Kidney (tissue), 13 donors: ENCODE measurements at regions not wholly inside any gene's neighbourhood (a gene's known extent, or its start where the extent isn't known, plus 50 kb on each side); places are given as distances from the start of the nearest gene placed in this dataset.

Experiments
- DNase-seq, 5 donors: peaks; one replicate each; pipeline ENCODE4 v3.0.0-alpha.2; 2013 to 2020
- FAIRE-seq: peaks from 2 replicates; lab custom pipeline; 2012; peaks lifted over from hg19 to GRCh38; lab: Jason Lieb, UNC
- H3K27ac ChIP-seq, 2 donors: one replicate each; pipeline ENCODE4 v1.7.0; 2013; ENCODE audit warnings: low read depth in 2 of 2, low read length in 2 of 2, inconsistent platforms in 1 of 2
- H3K27me3 ChIP-seq: one replicate; pipeline ENCODE4 v1.7.1; 2013; ENCODE audit warnings: low read length, inconsistent platforms; ENCODE audit not compliant: control insufficient read depth, insufficient read depth
- H3K36me3 ChIP-seq, 3 donors: one replicate each; pipeline versions ENCODE4 v1.7.0 to v1.7.1; 2013; ENCODE audit warnings: low read length in 3 of 3, control low read depth in 1 of 3, inconsistent platforms in 1 of 3; ENCODE audit not compliant: insufficient read depth in 3 of 3, control insufficient read depth in 2 of 3
- H3K4me1 ChIP-seq, 3 donors: one replicate each; pipeline versions ENCODE4 v1.7.0 to v1.7.1; 2013; ENCODE audit warnings: low read length in 3 of 3, inconsistent platforms in 1 of 3, low read depth in 1 of 3; ENCODE audit not compliant: control insufficient read depth in 2 of 3, insufficient read depth in 2 of 3
- H3K4me3 ChIP-seq, 3 donors: one replicate each; pipeline versions ENCODE4 v1.7.0 to v1.8.1; 2013; ENCODE audit warnings: low read length in 3 of 3, control low read depth in 1 of 3, inconsistent platforms in 1 of 3
- H3K9ac ChIP-seq, 3 donors: one replicate each; pipeline versions ENCODE4 v1.7.0 to v1.7.1; 2013; ENCODE audit warnings: low read length in 3 of 3, control low read depth in 1 of 3, inconsistent platforms in 1 of 3
- H3K9me3 ChIP-seq, 3 donors: one replicate each; pipeline versions ENCODE4 v1.7.0 to v1.7.1; 2013; ENCODE audit warnings: low read length in 3 of 3, control low read depth in 1 of 3, inconsistent platforms in 1 of 3; ENCODE audit not compliant: control insufficient read depth in 2 of 3, insufficient read depth in 1 of 3
- intact Hi-C: fragments of 100-400 bp; cut with DNase I; formaldehyde crosslinking; loops from one replicate; pipeline ENCODE4 v1.11.1; 2022
- TF ChIP-seq, protein P1 (sequence below): IDR thresholded peaks from 3 replicates; pipeline ENCODE4 v1.5.1; 2012; ENCODE audit warnings: mild to moderate bottlenecking, moderate library complexity, borderline replicate concordance; ENCODE audit not compliant: insufficient read depth; ENCODE audit errors: extremely low read depth
- donor health status: control.
- donor health status: control.
- donor health status: control.
- donor health status: control.
- donor health status: control.
- donor health status: DM: yes; HTN: yes; CAD: no.
- donor health status: Normal renal cell carcinoma (clear cell type).

DNA sequence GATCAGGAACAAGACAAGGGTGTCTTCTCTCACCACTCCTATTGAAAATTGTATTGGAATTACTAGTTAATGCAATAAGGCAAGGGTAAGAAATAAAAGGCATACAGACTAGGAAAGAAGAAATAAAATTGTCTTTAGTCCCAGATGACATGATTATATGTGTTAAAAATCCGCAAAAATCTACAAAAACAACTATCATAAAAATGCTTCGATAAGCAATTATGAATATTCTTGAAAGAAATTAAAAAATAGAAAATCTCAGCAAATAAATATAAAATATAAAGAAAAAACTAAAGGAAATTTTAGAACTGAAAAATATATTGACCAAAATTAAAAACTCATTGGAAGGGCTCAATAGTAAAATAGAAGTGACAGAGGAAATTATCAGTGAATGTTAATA lies 243.3 kb downstream of the ZNF674 start:
- Histone ChIP-seq H3K9ac (no peak overlapping the region), H3K27me3 (no peaks in the 10 kb centered on the region), H3K4me1 (no peaks in the 10 kb centered on the region), H3K36me3 (no peaks in the 10 kb centered on the region), H3K27ac (no peak overlapping the region), H3K9me3 (no peaks in the 10 kb centered on the region), H3K4me3 (no peak overlapping the region)
- intact Hi-C loops, result no loop called here
- no peak for DNase-seq
- peak; percentile 96 for FAIRE-seq
- TF ChIP-seq, protein P1, sequence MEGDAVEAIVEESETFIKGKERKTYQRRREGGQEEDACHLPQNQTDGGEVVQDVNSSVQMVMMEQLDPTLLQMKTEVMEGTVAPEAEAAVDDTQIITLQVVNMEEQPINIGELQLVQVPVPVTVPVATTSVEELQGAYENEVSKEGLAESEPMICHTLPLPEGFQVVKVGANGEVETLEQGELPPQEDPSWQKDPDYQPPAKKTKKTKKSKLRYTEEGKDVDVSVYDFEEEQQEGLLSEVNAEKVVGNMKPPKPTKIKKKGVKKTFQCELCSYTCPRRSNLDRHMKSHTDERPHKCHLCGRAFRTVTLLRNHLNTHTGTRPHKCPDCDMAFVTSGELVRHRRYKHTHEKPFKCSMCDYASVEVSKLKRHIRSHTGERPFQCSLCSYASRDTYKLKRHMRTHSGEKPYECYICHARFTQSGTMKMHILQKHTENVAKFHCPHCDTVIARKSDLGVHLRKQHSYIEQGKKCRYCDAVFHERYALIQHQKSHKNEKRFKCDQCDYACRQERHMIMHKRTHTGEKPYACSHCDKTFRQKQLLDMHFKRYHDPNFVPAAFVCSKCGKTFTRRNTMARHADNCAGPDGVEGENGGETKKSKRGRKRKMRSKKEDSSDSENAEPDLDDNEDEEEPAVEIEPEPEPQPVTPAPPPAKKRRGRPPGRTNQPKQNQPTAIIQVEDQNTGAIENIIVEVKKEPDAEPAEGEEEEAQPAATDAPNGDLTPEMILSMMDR, result no peak

DNA sequence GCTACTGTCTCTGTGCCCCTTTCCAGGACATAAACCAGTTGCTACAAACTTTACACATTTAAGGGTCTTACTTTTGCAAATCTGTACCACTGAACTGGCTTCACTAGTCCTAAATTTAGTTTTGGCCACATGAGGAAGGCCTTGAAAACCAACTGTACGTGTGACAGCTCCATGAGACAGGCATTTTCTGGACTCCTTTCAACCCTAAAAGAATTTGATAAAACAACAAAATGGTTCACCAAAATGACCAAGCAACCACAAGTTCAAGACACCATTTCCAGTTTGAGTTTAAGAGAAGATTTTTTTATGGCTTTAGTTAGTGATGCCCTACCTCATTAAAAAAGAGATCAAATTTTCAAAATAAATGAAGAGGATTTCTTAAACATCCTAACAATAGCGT lies 246.4 kb downstream of the ZNF674 start:
- Histone ChIP-seq H3K4me1 (no peaks in the 10 kb centered on the region), H3K9ac (no peak overlapping the region), H3K9me3 (no peaks in the 10 kb centered on the region), H3K36me3 (no peaks in the 10 kb centered on the region), H3K27ac (no peak overlapping the region), H3K27me3 (no peaks in the 10 kb centered on the region), H3K4me3 (no peak overlapping the region)
- TF ChIP-seq, protein P1, result no peak
- intact Hi-C loops, result no loop called here
- DNase-seq (no peak), FAIRE-seq (peak; percentile 19)

DNA sequence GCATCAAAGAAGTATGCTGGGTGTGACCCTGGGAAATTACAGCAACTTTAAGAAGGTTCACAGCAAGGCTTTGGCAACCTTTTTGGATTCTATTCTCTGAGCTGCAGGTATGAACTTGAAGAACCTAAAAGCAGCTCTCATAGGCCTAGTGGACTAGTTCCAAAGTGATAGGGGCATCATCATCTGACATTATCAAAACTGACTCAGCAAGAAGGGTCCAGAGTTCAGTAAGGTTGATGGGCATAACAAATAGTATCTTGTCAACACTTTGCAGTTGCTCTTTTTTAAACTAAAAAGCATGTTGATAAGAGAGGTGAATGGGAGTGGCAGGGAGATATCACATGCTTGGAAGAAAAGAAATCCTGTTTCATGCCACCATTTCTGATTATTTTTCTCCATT lies 249.3 kb downstream of the ZNF674 start:
- TF ChIP-seq, protein P1, result no peak
- no peaks in the 10 kb centered on the region for H3K36me3 ChIP-seq
- intact Hi-C loops, result no loop called here
- no peak overlapping the region for H3K9ac ChIP-seq
- no peaks in the 10 kb centered on the region for H3K9me3 ChIP-seq
- FAIRE-seq (no peak), DNase-seq (no peak)
- no peak overlapping the region for H3K4me3 ChIP-seq
- no peaks in the 10 kb centered on the region for H3K27me3 ChIP-seq
- H3K27ac ChIP-seq, result no peak overlapping the region
- no peaks in the 10 kb centered on the region for H3K4me1 ChIP-seq

DNA sequence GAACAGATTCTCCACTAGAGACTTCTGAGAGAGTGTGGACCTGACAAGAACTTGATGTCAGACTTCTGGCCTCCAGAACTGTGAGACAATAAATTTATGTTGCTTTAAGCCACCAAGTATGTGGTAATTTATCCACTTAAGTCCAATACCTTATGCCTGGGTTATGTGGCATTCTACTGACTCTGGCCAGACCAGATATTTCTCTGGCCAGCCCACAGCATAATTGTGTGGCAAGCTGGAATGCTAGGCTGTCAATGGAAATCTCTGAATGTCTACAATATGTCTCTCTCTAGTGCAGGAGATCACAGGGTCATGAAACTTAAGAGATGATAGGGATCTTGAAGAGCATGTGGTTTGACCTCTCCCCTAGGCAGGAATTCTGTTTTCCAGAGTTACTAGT lies 251.0 kb downstream of the ZNF674 start:
- no peaks in the 10 kb centered on the region for H3K4me1 ChIP-seq
- no peak overlapping the region for H3K9ac ChIP-seq
- TF ChIP-seq, protein P1, result no peak
- no peaks in the 10 kb centered on the region for H3K36me3 ChIP-seq
- no peaks in the 10 kb centered on the region for H3K27me3 ChIP-seq
- DNase-seq (no peak), FAIRE-seq (no peak)
- no peak overlapping the region for H3K27ac ChIP-seq
- no peak overlapping the region for H3K4me3 ChIP-seq
- no peaks in the 10 kb centered on the region for H3K9me3 ChIP-seq
- intact Hi-C loops, result no loop called here
